Peyer's patch (tissue), 4 donors: ENCODE measurements at regions not wholly inside any gene's neighbourhood (a gene's known extent, or its start where the extent isn't known, plus 50 kb on each side); places are given as distances from the start of the nearest gene placed in this dataset.
"Not testable (repeated sequence)": the region's sequence is repeated elsewhere in the genome, so short reads cannot be mapped to it uniquely, and the experiment has no call there.

ENCODE experiments used
- DNase-seq, 3 donors: peaks; one replicate each; pipeline ENCODE4 v3.0.0-alpha.2; 2017 to 2019
- H3K27ac ChIP-seq, 4 donors: fragments of 200-600 bp; sonication (generic); one replicate each; pipeline ENCODE4 v1.5.1; 2016 to 2019
- H3K27me3 ChIP-seq, 2 donors: fragments of 200-600 bp; sonication (generic); one replicate each; pipeline ENCODE4 v1.5.1; 2019
- H3K36me3 ChIP-seq, 3 donors: fragments of 200-600 bp; sonication (generic); one replicate each; pipeline ENCODE4 v1.5.1; 2016 to 2019
- H3K4me1 ChIP-seq, 4 donors: fragments of 200-600 bp; sonication (generic); one replicate each; pipeline ENCODE4 v1.5.1; 2016 to 2019
- H3K4me3 ChIP-seq, 4 donors: fragments of 200-600 bp; sonication (generic); 1 replicate in 3 of 4; 2 replicates in 1 of 4; pipeline ENCODE4 v1.5.1; 2016 to 2019; ENCODE audit warnings: mild to moderate bottlenecking in 1 of 4
- H3K9me3 ChIP-seq, 4 donors: fragments of 200-600 bp; sonication (generic); one replicate each; pipeline ENCODE4 v1.5.1; 2016 to 2019; ENCODE audit warnings: mild to moderate bottlenecking in 1 of 4
- CTCF ChIP-seq, 6 experiments: fragments of 450-650 bp in 4 of 6; fragments of 200-600 bp in 2 of 6; sonication (generic) in 1 of 6; IDR thresholded peaks; one replicate each; pipeline ENCODE4 v1.5.1; 2017 to 2019; ENCODE audit warnings: antibody characterized with exemption in 6 of 6, mild to moderate bottlenecking in 3 of 6, moderate library complexity in 1 of 6
- POLR2A ChIP-seq, 2 donors: fragments of 450-650 bp; IDR thresholded peaks; one replicate each; pipeline ENCODE4 v1.5.1; 2017; ENCODE audit warnings: antibody characterized with exemption in 2 of 2, mild to moderate bottlenecking in 2 of 2, moderate library complexity in 2 of 2

GRCh38 chr15:92825985-92826384 is 74.1 kb upstream of the CHD2 start:
- no peaks in the 10 kb centered on the region for H3K9me3 ChIP-seq
- TF ChIP-seq CTCF (IDR thresholded peaks at IDR 0.05) (no peak), POLR2A (IDR thresholded peaks at IDR 0.05) (no peak)
- no peaks in the 10 kb centered on the region for H3K36me3 ChIP-seq
- peaks cover under 1 to 6% (median 5%) of the 10 kb centered on the region in 4 donors for H3K4me1 ChIP-seq
- no peak overlapping the region for H3K27ac ChIP-seq
- no peak overlapping the region for H3K4me3 ChIP-seq
- no peaks in the 10 kb centered on the region for H3K27me3 ChIP-seq
- no peak for DNase-seq

GRCh38 chr15:92827991-92828390 is 72.1 kb upstream of the CHD2 start:
- DNase-seq, H3K9me3 ChIP-seq, H3K4me3 ChIP-seq, H3K27ac ChIP-seq, H3K36me3 ChIP-seq, H3K27me3 ChIP-seq: not testable (repeated sequence)
- H3K4me1 ChIP-seq = peaks cover 0 to 25% (median 9%) of the 10 kb centered on the region in 4 donors

- TF ChIP-seq POLR2A (IDR thresholded peaks at IDR 0.05) = no peak
- no peak for TF ChIP-seq CTCF (IDR thresholded peaks at IDR 0.05)
- Histone ChIP-seq H3K27me3 (no peaks in the 10 kb centered on the region), H3K27ac (peak overlapping the region in 2 of 4 donors; percentile 82 to 93), H3K36me3 (no peaks in the 10 kb centered on the region), H3K4me1 (peaks cover 0 to 31% (median 11%) of the 10 kb centered on the region in 4 donors), H3K9me3 (no peaks in the 10 kb centered on the region), H3K4me3 (no peak overlapping the region)
- no peak for DNase-seq
These were observed 70.2 kb upstream of the CHD2 start for GRCh38 chr15:92829875-92830274.

- Histone ChIP-seq H3K9me3 (no peaks in the 10 kb centered on the region), H3K27me3 (no peaks in the 10 kb centered on the region), H3K4me1 (peaks cover 0 to 31% (median 13%) of the 10 kb centered on the region in 4 donors), H3K4me3 (peak overlapping the region; percentile 0 to 38 (median 18)), H3K36me3 (no peaks in the 10 kb centered on the region), H3K27ac (peak overlapping the region; percentile 77 to 93 (median 85))
- TF ChIP-seq POLR2A (IDR thresholded peaks at IDR 0.05) = no peak
- no peak for TF ChIP-seq CTCF (IDR thresholded peaks at IDR 0.05)
- DNase-seq = no peak
These were observed 68.8 kb upstream of the CHD2 start for GRCh38 chr15:92831336-92831654.

- H3K9me3 ChIP-seq = no peaks in the 10 kb centered on the region
- TF ChIP-seq POLR2A (IDR thresholded peaks at IDR 0.05) (peak; percentile 29 to 68), CTCF (IDR thresholded peaks at IDR 0.05) (no peak)
- no peaks in the 10 kb centered on the region for H3K36me3 ChIP-seq
- no peaks in the 10 kb centered on the region for H3K27me3 ChIP-seq
- peaks cover 0 to 31% (median 13%) of the 10 kb centered on the region in 4 donors for H3K4me1 ChIP-seq
- H3K27ac ChIP-seq = peak overlapping the region; percentile 77 to 93 (median 85)
- H3K4me3 ChIP-seq = peak overlapping the region; percentile 0 to 38 (median 18)
- peak; percentile 82 to 96 (median 93) for DNase-seq
These were observed 68.3 kb upstream of the CHD2 start for GRCh38 chr15:92831655-92832328.

GRCh38 chr15:92833106-92833433 is 67.1 kb upstream of the CHD2 start:
- TF ChIP-seq POLR2A (IDR thresholded peaks at IDR 0.05) (no peak), CTCF (IDR thresholded peaks at IDR 0.05) (no peak)
- DNase-seq = no peak
- H3K4me1 ChIP-seq = peaks cover 0 to 31% (median 13%) of the 10 kb centered on the region in 4 donors

More at GRCh38 chr15:92833106-92833433, 67.1 kb upstream of the CHD2 start:
- Histone ChIP-seq H3K36me3 (no peaks in the 10 kb centered on the region), H3K9me3 (no peaks in the 10 kb centered on the region), H3K27me3 (no peaks in the 10 kb centered on the region), H3K4me3 (no peak overlapping the region), H3K27ac (peak overlapping the region; percentile 45 to 93 (median 80))
